ENCODE measurements at regions not wholly inside any gene's neighbourhood (a gene's known extent, or its start where the extent isn't known, plus 50 kb on each side); places are given as distances from the start of the nearest gene placed in this dataset.

DNA sequence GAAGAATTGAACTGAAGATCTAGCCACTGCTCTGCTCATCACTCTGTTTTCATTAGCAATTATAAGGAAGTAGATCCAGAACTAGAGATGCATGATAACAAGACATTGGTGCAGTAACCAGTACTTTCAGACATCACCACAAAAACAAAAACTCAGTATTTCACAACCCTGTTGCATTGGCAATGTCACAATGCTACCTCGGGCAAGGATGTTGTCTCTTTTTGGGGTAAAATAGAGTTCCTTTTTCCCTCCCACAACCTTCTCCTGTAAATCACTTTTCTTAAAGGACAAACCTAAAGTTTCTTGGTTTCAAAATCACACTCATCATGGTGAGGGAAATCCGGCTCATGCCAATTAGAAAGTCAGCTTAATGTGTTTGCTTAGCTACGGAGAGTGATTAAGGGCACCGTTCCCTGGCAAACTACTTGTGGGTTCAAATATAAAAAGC is 420.1 kb upstream of the MEF2C start:
- no peak overlapping the region for H3K4me3 ChIP-seq (ENCODE audit: insufficient read depth, low read depth, low read length)
- no peak overlapping the region for H4K8ac ChIP-seq (ENCODE audit: low read depth in 2 of 2, low read length in 2 of 2)
- intact Hi-C loops (cut with micrococcal nuclease) (no loop called here), in situ Hi-C loops (cut with MboI; ENCODE audit: low sequenced_read_pairs) (no loop called here), dilution Hi-C loops (cut with HindIII; ENCODE audit: low sequenced_read_pairs, unreplicated experiment) (no loop called here)
- no peaks in the 10 kb centered on the region for H4K20me1 ChIP-seq (ENCODE audit: insufficient read depth, low read length)
- H3K56ac ChIP-seq (ENCODE audit: extremely low read depth, insufficient read depth, low read length): no peak overlapping the region
- H2BK5ac ChIP-seq (ENCODE audit: low read depth, low read length, poor library complexity, severe bottlenecking): no peak overlapping the region
- no peak for TF ChIP-seq RCOR1 (IDR thresholded peaks at IDR 0.05; ENCODE audit: insufficient replicate concordance, low read length)
- no peak for TF ChIP-seq RAD21 (IDR thresholded peaks at IDR 0.05; ENCODE audit: low read length)
- TF ChIP-seq, protein P1, sequence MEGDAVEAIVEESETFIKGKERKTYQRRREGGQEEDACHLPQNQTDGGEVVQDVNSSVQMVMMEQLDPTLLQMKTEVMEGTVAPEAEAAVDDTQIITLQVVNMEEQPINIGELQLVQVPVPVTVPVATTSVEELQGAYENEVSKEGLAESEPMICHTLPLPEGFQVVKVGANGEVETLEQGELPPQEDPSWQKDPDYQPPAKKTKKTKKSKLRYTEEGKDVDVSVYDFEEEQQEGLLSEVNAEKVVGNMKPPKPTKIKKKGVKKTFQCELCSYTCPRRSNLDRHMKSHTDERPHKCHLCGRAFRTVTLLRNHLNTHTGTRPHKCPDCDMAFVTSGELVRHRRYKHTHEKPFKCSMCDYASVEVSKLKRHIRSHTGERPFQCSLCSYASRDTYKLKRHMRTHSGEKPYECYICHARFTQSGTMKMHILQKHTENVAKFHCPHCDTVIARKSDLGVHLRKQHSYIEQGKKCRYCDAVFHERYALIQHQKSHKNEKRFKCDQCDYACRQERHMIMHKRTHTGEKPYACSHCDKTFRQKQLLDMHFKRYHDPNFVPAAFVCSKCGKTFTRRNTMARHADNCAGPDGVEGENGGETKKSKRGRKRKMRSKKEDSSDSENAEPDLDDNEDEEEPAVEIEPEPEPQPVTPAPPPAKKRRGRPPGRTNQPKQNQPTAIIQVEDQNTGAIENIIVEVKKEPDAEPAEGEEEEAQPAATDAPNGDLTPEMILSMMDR (conservative IDR thresholded peaks at IDR 0.05; ENCODE audit: low read depth, low read length): no peak
- TF ChIP-seq BHLHE40 (IDR thresholded peaks at IDR 0.05; ENCODE audit: low read depth, low read length): no peak
- H2AK9ac ChIP-seq (replicated peaks; ENCODE audit: low read depth, low read length, poor library complexity): no peak overlapping the region
- H3K36me3 ChIP-seq (ENCODE audit: control insufficient read depth, insufficient read depth, low read length): no peaks in the 10 kb centered on the region
- CTCF ChIA-PET: no interaction called here
- H3K9me1 ChIP-seq (ENCODE audit: insufficient read depth, low read length): no peaks in the 10 kb centered on the region
- no peak overlapping the region for H3K14ac ChIP-seq (replicated peaks; ENCODE audit: low read depth, low read length)
- no peaks in the 10 kb centered on the region for H3K4me1 ChIP-seq (ENCODE audit: control insufficient read depth, insufficient read depth, low read length)
- H3K9ac ChIP-seq (ENCODE audit: low read depth, low read length): no peak overlapping the region
- no peak overlapping the region for H4K5ac ChIP-seq (ENCODE audit: low read depth, low read length)
- no peak overlapping the region for H3K27ac ChIP-seq (ENCODE audit: insufficient read depth, low read length)
- H2BK15ac ChIP-seq (ENCODE audit: low read depth, low read length): no peak overlapping the region
- no peak overlapping the region for H2BK20ac ChIP-seq (ENCODE audit: low read depth, low read length)
- H3K18ac ChIP-seq (ENCODE audit: low read depth, low read length): no peak overlapping the region
- POLR2A ChIA-PET (ENCODE audit: unreplicated experiment): no interaction called here
- no peak overlapping the region for H4K91ac ChIP-seq (ENCODE audit: insufficient read depth, low read depth, low read length)
- WGBS, 2 experiments (ENCODE audit: extremely low coverage in 2 of 2, insufficient read length in 1 of 2): no CpG with 5 or more reads among the region's 4 CpGs
- H3K27me3 ChIP-seq (ENCODE audit: control insufficient read depth, insufficient read depth, low read length): no peaks in the 10 kb centered on the region
- H3K23ac ChIP-seq (ENCODE audit: low read depth, low read length): no peak overlapping the region
- no peak overlapping the region for H3K4me2 ChIP-seq (ENCODE audit: low read depth, low read length)
- no peaks in the 10 kb centered on the region for H3K9me3 ChIP-seq (ENCODE audit: control insufficient read depth, insufficient read depth, low read length)
- ATAC-seq (ENCODE audit: low read depth) (no peak), DNase-seq (no peak)
- H2AK5ac ChIP-seq (ENCODE audit: low read depth, low read length): no peak overlapping the region
- H3K4ac ChIP-seq (ENCODE audit: low read depth, low read length): no peak overlapping the region
- no peaks in the 10 kb centered on the region for H3K79me1 ChIP-seq (ENCODE audit: low read depth in 1 of 2, low read length in 2 of 2)
- H2AFZ ChIP-seq (replicated peaks; ENCODE audit: low read length, poor library complexity): no peak overlapping the region
- no TSS peak for BruUV-seq (replicated peaks)
- no peak overlapping the region for H2BK120ac ChIP-seq (ENCODE audit: low read depth, low read length)
